Activated B cell treated with CpG ODN at 0.5 μM for 24 hours (primary cell): ENCODE measurements at regions not wholly inside any gene's neighbourhood (a gene's known extent, or its start where the extent isn't known, plus 50 kb on each side); places are given as distances from the start of the nearest gene placed in this dataset.

Experiments
- ATAC-seq: fragments of 200-7000 bp; cut with Tn5 transposase; one replicate; pipeline ENCODE4 v1.10.0; 2021; ENCODE audit warnings: low read depth, mild to moderate bottlenecking, moderate library complexity
- CTCF ChIA-PET: fragments of 350-600 bp; sonication (Branson Sonifier 250); formaldehyde crosslinking; loops from one replicate; lab custom pipeline; 2021; ENCODE audit warnings: antibody characterized with exemption; lab: Charles Lee
- POLR2A ChIA-PET: fragments of 350-600 bp; sonication (Branson Sonifier 250); formaldehyde crosslinking; loops from one replicate; lab custom pipeline; 2021; ENCODE audit warnings: antibody characterized with exemption; lab: Charles Lee
- DNase-seq: peaks from one replicate; pipeline ENCODE4 v3.0.0; 2022
- H3K27ac Mint-ChIP-seq: one replicate; pipeline ENCODE4 v1.8.0; 2020; ENCODE audit warnings: mixed read lengths
- H3K27me3 Mint-ChIP-seq: one replicate; pipeline ENCODE4 v1.8.0; 2021; ENCODE audit warnings: mixed read lengths
- H3K36me3 Mint-ChIP-seq: one replicate; pipeline ENCODE4 v1.8.0; 2021; ENCODE audit warnings: low read depth, mixed read lengths
- H3K4me1 Mint-ChIP-seq: one replicate; pipeline ENCODE4 v1.8.0; 2021; ENCODE audit warnings: mixed read lengths
- H3K4me3 Mint-ChIP-seq: one replicate; pipeline ENCODE4 v1.8.0; 2020; ENCODE audit warnings: mild to moderate bottlenecking, mixed read lengths
- H3K9me3 Mint-ChIP-seq: one replicate; pipeline ENCODE4 v1.8.0; 2020; ENCODE audit warnings: mixed read lengths
- intact Hi-C: fragments of 100-400 bp; cut with micrococcal nuclease; formaldehyde crosslinking; loops from one replicate; pipeline ENCODE4 v1.15.1; 2024
- TF ChIP-seq, protein P1 (sequence below): fragments of 200-600 bp; IDR thresholded peaks from one replicate; pipeline ENCODE4 v1.8.0; 2022; ENCODE audit warnings: antibody characterized with exemption, mild to moderate bottlenecking

DNA sequence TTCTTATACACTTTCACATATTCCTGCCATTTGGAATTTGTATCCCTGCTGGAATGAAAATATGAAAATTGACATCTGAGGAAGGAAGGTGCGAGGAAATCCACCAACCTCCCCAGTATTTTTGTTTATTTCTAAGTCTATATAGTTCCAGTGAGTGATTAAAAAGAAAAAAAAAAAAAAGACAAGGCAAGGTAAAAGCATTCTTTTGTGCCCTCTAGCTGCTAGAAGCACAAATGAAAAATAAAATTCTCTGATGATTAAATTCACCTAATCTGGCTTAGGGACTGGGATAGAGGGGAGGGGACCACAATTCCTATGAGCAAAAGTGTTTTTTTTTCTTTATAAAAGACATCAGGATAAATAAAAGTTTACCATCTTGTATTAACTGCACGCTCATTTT is 370.9 kb downstream of the NR2F2 start:
- intact Hi-C loops = no loop called here
- DNase-seq (no peak), ATAC-seq (no peak)
- ChIA-PET CTCF (no interaction called here), POLR2A (no interaction called here)
- TF ChIP-seq, protein P1, sequence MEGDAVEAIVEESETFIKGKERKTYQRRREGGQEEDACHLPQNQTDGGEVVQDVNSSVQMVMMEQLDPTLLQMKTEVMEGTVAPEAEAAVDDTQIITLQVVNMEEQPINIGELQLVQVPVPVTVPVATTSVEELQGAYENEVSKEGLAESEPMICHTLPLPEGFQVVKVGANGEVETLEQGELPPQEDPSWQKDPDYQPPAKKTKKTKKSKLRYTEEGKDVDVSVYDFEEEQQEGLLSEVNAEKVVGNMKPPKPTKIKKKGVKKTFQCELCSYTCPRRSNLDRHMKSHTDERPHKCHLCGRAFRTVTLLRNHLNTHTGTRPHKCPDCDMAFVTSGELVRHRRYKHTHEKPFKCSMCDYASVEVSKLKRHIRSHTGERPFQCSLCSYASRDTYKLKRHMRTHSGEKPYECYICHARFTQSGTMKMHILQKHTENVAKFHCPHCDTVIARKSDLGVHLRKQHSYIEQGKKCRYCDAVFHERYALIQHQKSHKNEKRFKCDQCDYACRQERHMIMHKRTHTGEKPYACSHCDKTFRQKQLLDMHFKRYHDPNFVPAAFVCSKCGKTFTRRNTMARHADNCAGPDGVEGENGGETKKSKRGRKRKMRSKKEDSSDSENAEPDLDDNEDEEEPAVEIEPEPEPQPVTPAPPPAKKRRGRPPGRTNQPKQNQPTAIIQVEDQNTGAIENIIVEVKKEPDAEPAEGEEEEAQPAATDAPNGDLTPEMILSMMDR = no peak
- H3K36me3 Mint-ChIP-seq = no peaks in the 10 kb centered on the region
- no peaks in the 10 kb centered on the region for H3K4me1 Mint-ChIP-seq
- no peak overlapping the region for H3K4me3 Mint-ChIP-seq
- peaks cover 4% of the 10 kb centered on the region for H3K9me3 Mint-ChIP-seq
- no peaks in the 10 kb centered on the region for H3K27me3 Mint-ChIP-seq
- no peak overlapping the region for H3K27ac Mint-ChIP-seq

DNA sequence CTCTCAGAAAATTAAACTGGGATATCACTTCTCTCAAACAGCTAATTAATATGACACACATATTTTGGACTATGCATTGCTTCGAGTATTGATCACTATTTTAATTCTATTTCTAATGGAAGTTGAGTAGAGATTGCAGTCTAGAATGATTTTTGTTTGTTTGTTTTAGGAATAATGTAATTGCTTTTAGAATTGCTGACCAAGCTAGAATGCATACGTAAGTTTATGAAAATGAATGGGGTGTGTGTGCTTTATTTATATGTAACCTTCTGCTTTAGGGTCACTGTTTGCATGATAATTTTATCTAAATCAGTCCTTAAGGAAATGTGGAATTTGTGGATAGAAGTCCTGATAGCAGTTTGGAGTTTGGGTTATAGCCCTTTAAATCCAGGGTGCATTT is 371.4 kb downstream of the NR2F2 start:
- ATAC-seq = no peak
- ChIA-PET POLR2A (no interaction called here), CTCF (no interaction called here)
- no peak for DNase-seq
- no peaks in the 10 kb centered on the region for H3K4me1 Mint-ChIP-seq
- H3K27ac Mint-ChIP-seq = no peak overlapping the region
- H3K36me3 Mint-ChIP-seq = no peaks in the 10 kb centered on the region
- intact Hi-C loops = no loop called here
- no peak overlapping the region for H3K4me3 Mint-ChIP-seq
- no peaks in the 10 kb centered on the region for H3K27me3 Mint-ChIP-seq
- TF ChIP-seq, protein P1 = no peak
- peaks cover 4% of the 10 kb centered on the region for H3K9me3 Mint-ChIP-seq

DNA sequence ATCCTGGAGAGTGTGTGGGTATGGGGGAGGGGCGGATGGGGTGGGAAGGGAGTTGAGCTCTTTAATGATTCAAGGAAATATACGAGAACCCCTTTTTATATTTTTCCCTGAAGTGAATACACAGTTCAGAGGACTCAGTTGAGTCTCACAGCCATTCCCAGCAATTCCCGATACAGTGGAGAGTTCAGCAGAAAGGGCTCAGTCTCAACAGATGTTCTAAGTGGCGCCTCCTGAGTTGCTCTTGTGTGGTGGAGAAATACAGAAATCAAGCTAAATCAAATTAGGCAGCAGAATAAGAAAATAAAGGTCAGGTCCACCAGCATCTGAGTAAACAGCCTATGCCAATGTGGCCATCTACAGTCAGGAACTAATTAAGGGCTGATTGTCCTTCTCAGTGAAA is 372.1 kb downstream of the NR2F2 start:
- Mint-ChIP-seq H3K4me1 (no peaks in the 10 kb centered on the region), H3K27me3 (no peaks in the 10 kb centered on the region), H3K27ac (no peak overlapping the region), H3K4me3 (no peak overlapping the region), H3K9me3 (peaks cover 4% of the 10 kb centered on the region), H3K36me3 (no peaks in the 10 kb centered on the region)
- POLR2A ChIA-PET = no interaction called here
- intact Hi-C loops = no loop called here
- CTCF ChIA-PET = no interaction called here
- TF ChIP-seq, protein P1 = no peak
- no peak for DNase-seq
- ATAC-seq = no peak

DNA sequence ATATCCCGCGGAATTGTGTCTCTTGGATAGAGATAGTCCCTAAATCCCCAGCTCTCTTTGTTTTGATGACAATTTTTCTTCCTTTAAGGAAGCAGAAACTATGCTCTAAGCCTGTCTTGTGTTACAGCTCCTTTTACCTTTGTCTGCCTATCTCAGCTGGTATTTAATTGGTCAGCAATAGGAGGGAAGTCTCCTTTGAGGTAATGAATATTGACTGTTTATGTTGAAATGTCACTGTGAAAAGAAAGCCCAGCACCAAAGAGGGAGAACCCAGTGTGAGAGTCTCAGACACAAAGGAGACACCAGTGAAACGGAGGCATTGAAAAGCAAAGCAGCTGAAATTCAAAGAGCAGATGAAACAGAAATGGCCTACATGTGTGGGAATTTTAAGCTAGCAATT is 372.6 kb downstream of the NR2F2 start:
- DNase-seq (no peak), ATAC-seq (no peak)
- H3K27ac Mint-ChIP-seq = no peak overlapping the region
- H3K27me3 Mint-ChIP-seq = no peaks in the 10 kb centered on the region
- no peaks in the 10 kb centered on the region for H3K36me3 Mint-ChIP-seq
- CTCF ChIA-PET = no interaction called here
- no peaks in the 10 kb centered on the region for H3K4me1 Mint-ChIP-seq
- intact Hi-C loops = no loop called here
- POLR2A ChIA-PET = no interaction called here
- TF ChIP-seq, protein P1 = no peak
- peaks cover 4% of the 10 kb centered on the region for H3K9me3 Mint-ChIP-seq
- no peak overlapping the region for H3K4me3 Mint-ChIP-seq

DNA sequence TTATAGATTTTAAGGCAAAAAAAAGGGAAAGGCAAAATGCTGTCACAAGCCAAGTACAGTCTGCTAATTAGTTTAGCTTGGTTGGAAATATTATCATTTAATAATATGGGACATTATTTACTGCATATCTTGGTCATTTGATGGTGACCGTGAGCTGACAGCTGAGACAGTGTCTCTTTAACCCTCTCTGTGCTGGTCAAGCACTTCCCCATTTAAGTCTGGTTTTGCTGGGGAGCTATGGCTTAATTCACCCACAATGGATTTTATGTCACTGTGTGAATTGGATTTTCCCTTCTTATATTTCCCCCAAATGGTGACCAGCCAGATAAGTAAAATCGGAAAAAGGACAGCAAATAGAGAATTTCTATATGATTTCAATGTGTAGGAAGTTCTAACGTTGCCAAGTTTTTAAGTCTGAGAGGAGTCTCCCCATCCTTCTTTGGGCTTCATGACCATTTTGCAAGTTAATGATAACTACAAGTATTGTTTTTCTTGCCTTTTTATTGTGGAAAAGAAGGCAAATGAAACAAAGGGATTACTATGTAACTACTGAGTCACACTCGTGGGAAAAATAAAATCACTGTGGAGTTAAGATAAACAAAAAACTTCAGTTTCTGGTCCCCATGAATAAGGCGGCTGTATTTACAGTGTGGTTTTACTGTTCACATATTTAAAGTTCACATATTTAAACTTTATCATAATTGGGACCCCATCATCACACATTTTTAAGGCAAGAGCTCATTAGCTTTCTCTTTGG is 373.5 kb downstream of the NR2F2 start:
- no peaks in the 10 kb centered on the region for H3K4me1 Mint-ChIP-seq
- H3K36me3 Mint-ChIP-seq = no peaks in the 10 kb centered on the region
- no peak overlapping the region for H3K4me3 Mint-ChIP-seq
- no peaks in the 10 kb centered on the region for H3K27me3 Mint-ChIP-seq
- intact Hi-C loops = no loop called here
- H3K9me3 Mint-ChIP-seq = peaks cover 3% of the 10 kb centered on the region
- H3K27ac Mint-ChIP-seq = no peak overlapping the region
- CTCF ChIA-PET = no interaction called here
- TF ChIP-seq, protein P1 = no peak
- DNase-seq (no peak), ATAC-seq (no peak)
- POLR2A ChIA-PET = no interaction called here
